IMR-90 (cell line): ENCODE measurements at regions not wholly inside any gene's neighbourhood (a gene's known extent, or its start where the extent isn't known, plus 50 kb on each side); places are given as distances from the start of the nearest gene placed in this dataset.

Experiments
- ATAC-seq: fragments of 200-7000 bp; cut with Tn5 transposase; 2 replicates; pipeline ENCODE4 v1.9.1; 2020; ENCODE audit warnings: low read depth, mild to moderate bottlenecking, moderate library complexity
- BruUV-seq: library from RNA; stranded (reverse); fragments of 400-500 nt; replicated peaks from 2 replicates; lab custom pipeline; 2021; lab: Mats Ljungman, UMichigan
- CTCF ChIA-PET: fragments of 300-600 bp; formaldehyde crosslinking; extraction: SDS; loops from one replicate; lab custom pipeline; 2021; ENCODE audit warnings: antibody characterized with exemption; lab: Yijun Ruan, JAX
- POLR2A ChIA-PET: fragments of 300-600 bp; sonication (Branson Sonifier 250); formaldehyde crosslinking; loops from one replicate; lab custom pipeline; 2022; ENCODE audit warnings: antibody characterized with exemption; ENCODE audit not compliant: unreplicated experiment; lab: Charles Lee
- DNase-seq: peaks from one replicate; pipeline ENCODE4 v3.0.0; 2013
- H2AFZ ChIP-seq: replicated peaks from 2 replicates; pipeline ENCODE3; 2013; ENCODE audit warnings: low read length, mild to moderate bottlenecking; ENCODE audit not compliant: poor library complexity
- H2AK5ac ChIP-seq: 2 replicates; pipeline ENCODE4 v1.6.1; 2013; ENCODE audit warnings: low read depth, low read length, inconsistent platforms
- H2AK9ac ChIP-seq: replicated peaks from 2 replicates; pipeline ENCODE3; 2013; ENCODE audit warnings: mild to moderate bottlenecking, low read depth, low read length, moderate library complexity; ENCODE audit not compliant: poor library complexity
- H2BK120ac ChIP-seq: 2 replicates; pipeline ENCODE4 v1.6.1; 2013; ENCODE audit warnings: low read depth, low read length, inconsistent platforms
- H2BK15ac ChIP-seq: 3 replicates; pipeline ENCODE4 v1.6.1; 2013; ENCODE audit warnings: low read depth, low read length, inconsistent platforms
- H2BK20ac ChIP-seq: 2 replicates; pipeline ENCODE4 v1.6.1; 2013; ENCODE audit warnings: low read depth, mild to moderate bottlenecking, inconsistent platforms, low read length, moderate library complexity
- H2BK5ac ChIP-seq: 2 replicates; pipeline ENCODE4 v1.6.1; 2013; ENCODE audit warnings: mild to moderate bottlenecking, low read depth, low read length, inconsistent platforms; ENCODE audit not compliant: poor library complexity, severe bottlenecking
- H3K14ac ChIP-seq: replicated peaks from 2 replicates; pipeline ENCODE4 v1.6.1; 2013; ENCODE audit warnings: low read depth, low read length, inconsistent platforms
- H3K18ac ChIP-seq: 2 replicates; pipeline ENCODE4 v1.6.1; 2013; ENCODE audit warnings: low read depth, low read length, control low read depth
- H3K23ac ChIP-seq: 2 replicates; pipeline ENCODE4 v1.6.1; 2013; ENCODE audit warnings: low read depth, low read length, inconsistent platforms
- H3K27ac ChIP-seq: 2 replicates; pipeline ENCODE4 v1.5.1; 2013; ENCODE audit warnings: mild to moderate bottlenecking, control low read depth, low read length; ENCODE audit not compliant: insufficient read depth
- H3K27me3 ChIP-seq: 2 replicates; pipeline ENCODE4 v1.6.1; 2013; ENCODE audit warnings: low read length; ENCODE audit not compliant: control insufficient read depth, insufficient read depth
- H3K36me3 ChIP-seq: 2 replicates; pipeline ENCODE4 v1.6.1; 2013; ENCODE audit warnings: low read length, mixed read lengths; ENCODE audit not compliant: control insufficient read depth, insufficient read depth
- H3K4ac ChIP-seq: 2 replicates; pipeline ENCODE4 v1.6.1; 2013; ENCODE audit warnings: low read depth, low read length, inconsistent platforms
- H3K4me1 ChIP-seq: 2 replicates; pipeline ENCODE4 v1.6.1; 2013; ENCODE audit warnings: low read length, mixed read lengths; ENCODE audit not compliant: control insufficient read depth, insufficient read depth
- H3K4me2 ChIP-seq: 2 replicates; pipeline ENCODE4 v1.6.1; 2013; ENCODE audit warnings: low read depth, mild to moderate bottlenecking, control low read depth, low read length, moderate library complexity
- H3K4me3 ChIP-seq: 2 replicates; pipeline ENCODE4 v1.5.1; 2013; ENCODE audit warnings: low read depth, mild to moderate bottlenecking, control low read depth, low read length, moderate library complexity; ENCODE audit not compliant: insufficient read depth
- H3K56ac ChIP-seq: 2 replicates; pipeline ENCODE4 v1.6.1; 2013; ENCODE audit warnings: low read length, inconsistent platforms; ENCODE audit not compliant: insufficient read depth; ENCODE audit errors: extremely low read depth
- H3K79me1 ChIP-seq, 2 experiments: 2 replicates each; pipeline ENCODE4 v1.6.1; 2013; ENCODE audit warnings: low read length in 2 of 2, inconsistent platforms in 1 of 2, low read depth in 1 of 2
- H3K9ac ChIP-seq: 2 replicates; pipeline ENCODE4 v1.6.1; 2013; ENCODE audit warnings: low read depth, low read length, control low read depth
- H3K9me1 ChIP-seq: 2 replicates; pipeline ENCODE4 v1.6.1; 2013; ENCODE audit warnings: low read length, inconsistent platforms; ENCODE audit not compliant: insufficient read depth
- H3K9me3 ChIP-seq: 2 replicates; pipeline ENCODE4 v1.6.1; 2013; ENCODE audit warnings: low read length; ENCODE audit not compliant: control insufficient read depth, insufficient read depth
- H4K20me1 ChIP-seq: 2 replicates; pipeline ENCODE4 v1.6.1; 2013; ENCODE audit warnings: low read length, inconsistent platforms; ENCODE audit not compliant: insufficient read depth
- H4K5ac ChIP-seq: 2 replicates; pipeline ENCODE4 v1.6.1; 2013; ENCODE audit warnings: mild to moderate bottlenecking, low read depth, low read length, control low read depth
- H4K8ac ChIP-seq, 2 experiments: 2 replicates each; pipeline ENCODE4 v1.6.1; 2013; ENCODE audit warnings: low read depth in 2 of 2, low read length in 2 of 2, control low read depth in 1 of 2, inconsistent platforms in 1 of 2
- H4K91ac ChIP-seq: 2 replicates; pipeline ENCODE4 v1.6.1; 2013; ENCODE audit warnings: low read depth, low read length, inconsistent platforms; ENCODE audit not compliant: insufficient read depth
- CEBPB ChIP-seq: IDR thresholded peaks from 2 replicates; pipeline ENCODE4 v1.6.1; 2012; ENCODE audit warnings: low read depth, low read length, improper control_type of control experiment
- RFX5 ChIP-seq: IDR thresholded peaks from 2 replicates; pipeline ENCODE4 v1.8.0; 2012; ENCODE audit warnings: low read depth, mild to moderate bottlenecking, low read length, moderate library complexity
- whole genome bisulfite sequencing, 2 experiments: methylation state at CpG; one replicate each; pipeline versions ENCODE4 v1.1.5 to v1.1.7; 2013; ENCODE audit warnings: missing lambda C conversion rate in 2 of 2; ENCODE audit not compliant: insufficient read length in 1 of 2; ENCODE audit errors: extremely low coverage in 2 of 2; 5-methylcytosine and 5-hydroxymethylcytosine counted together
- dilution Hi-C: fragments of 300-500 bp; cut with HindIII; formaldehyde crosslinking; loops from one replicate; pipeline ENCODE4 v1.14.3; 2018; ENCODE audit warnings: low sequenced_read_pairs; ENCODE audit not compliant: unreplicated experiment
- in situ Hi-C: fragments of 300-500 bp; cut with MboI; formaldehyde crosslinking; loops from 3 replicates; pipeline ENCODE4 v1.14.3; 2019; ENCODE audit warnings: low sequenced_read_pairs, inconsistent platforms, mixed read lengths
- intact Hi-C: fragments of 100-400 bp; cut with micrococcal nuclease; formaldehyde crosslinking; loops from 2 replicates; pipeline ENCODE4 v1.10.0; 2022

DNA sequence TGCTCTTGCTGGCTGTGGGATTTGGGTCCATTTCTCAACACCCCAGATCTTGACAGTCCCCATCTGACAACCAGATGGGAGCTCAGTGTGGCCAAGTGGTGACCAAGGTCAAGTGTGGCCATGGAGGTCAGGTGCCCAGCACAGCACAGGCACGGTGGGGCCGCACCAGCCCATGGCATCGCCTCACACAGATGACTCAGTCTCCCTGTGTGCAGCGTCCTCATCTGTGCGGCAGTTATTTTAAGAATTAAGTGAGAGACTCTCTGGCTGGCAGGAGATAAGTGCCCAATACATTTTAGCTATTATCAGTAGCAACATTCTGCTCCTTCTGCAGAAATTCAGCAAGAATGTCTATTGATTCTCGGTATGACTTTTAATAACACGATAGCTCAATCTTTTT, 167.2 kb downstream of the DDX1 start:
- H3K27me3 ChIP-seq: no peaks in the 10 kb centered on the region
- H4K5ac ChIP-seq: no peak overlapping the region
- peaks cover 19% of the 10 kb centered on the region for H3K9me3 ChIP-seq
- no peak overlapping the region for H3K9ac ChIP-seq
- H3K9me1 ChIP-seq: no peaks in the 10 kb centered on the region
- no peak overlapping the region for H4K8ac ChIP-seq
- H4K20me1 ChIP-seq: no peaks in the 10 kb centered on the region
- 60% methylated on average over 4 of the region's 7 CpGs; no CpG with 5 or more reads in 1 of the 2 experiments for WGBS, 2 experiments
- ChIA-PET CTCF (no interaction called here), POLR2A (no interaction called here)
- no peak overlapping the region for H2AK5ac ChIP-seq
- H3K14ac ChIP-seq: no peak overlapping the region
- H3K23ac ChIP-seq: no peak overlapping the region
- no peak overlapping the region for H2BK120ac ChIP-seq
- no peak overlapping the region for H2BK20ac ChIP-seq
- no peak overlapping the region for H4K91ac ChIP-seq
- dilution Hi-C loops (no loop called here), in situ Hi-C loops (no loop called here), intact Hi-C loops (no loop called here)
- H3K79me1 ChIP-seq: no peaks in the 10 kb centered on the region
- H3K4me1 ChIP-seq: no peaks in the 10 kb centered on the region
- no peak overlapping the region for H3K56ac ChIP-seq
- H2AK9ac ChIP-seq: no peak overlapping the region
- no peak overlapping the region for H2AFZ ChIP-seq
- no peak overlapping the region for H2BK15ac ChIP-seq
- H3K36me3 ChIP-seq: no peaks in the 10 kb centered on the region
- no peak overlapping the region for H3K18ac ChIP-seq
- TF ChIP-seq CEBPB (no peak), RFX5 (no peak)
- H3K4me2 ChIP-seq: no peak overlapping the region
- no TSS peak for BruUV-seq
- ATAC-seq (no peak), DNase-seq (no peak)
- H3K27ac ChIP-seq: no peak overlapping the region
- H3K4me3 ChIP-seq: no peak overlapping the region
- no peak overlapping the region for H2BK5ac ChIP-seq
- no peak overlapping the region for H3K4ac ChIP-seq
